H7 (cell line): ENCODE measurements at regions not wholly inside any gene's neighbourhood (a gene's known extent, or its start where the extent isn't known, plus 50 kb on each side); places are given as distances from the start of the nearest gene placed in this dataset.

Experiments
- DNase-seq: peaks from one replicate; pipeline ENCODE4 v3.0.0; 2012
- H3K27me3 ChIP-seq: 2 replicates; pipeline ENCODE4 v1.6.0; 2011; ENCODE audit warnings: mild to moderate bottlenecking, low read length; ENCODE audit not compliant: control insufficient read depth, insufficient read depth
- H3K36me3 ChIP-seq: replicated peaks from 2 replicates; pipeline ENCODE4 v1.5.1; 2011; ENCODE audit warnings: low read length; ENCODE audit not compliant: control insufficient read depth, insufficient read depth
- H3K4me3 ChIP-seq: 2 replicates; pipeline ENCODE4 v1.5.1; 2011; ENCODE audit warnings: low read depth, mild to moderate bottlenecking, control low read depth, low read length, moderate library complexity; ENCODE audit not compliant: insufficient read depth

- DNase-seq, result no peak
- H3K36me3 ChIP-seq, result no peaks in the 10 kb centered on the region
- no peak overlapping the region for H3K4me3 ChIP-seq
- H3K27me3 ChIP-seq, result no peaks in the 10 kb centered on the region
Observed at GRCh38 chr2:13040043-13040442, 323.3 kb downstream of the TRIB2 start.

- Histone ChIP-seq H3K36me3 (no peaks in the 10 kb centered on the region), H3K4me3 (no peak overlapping the region), H3K27me3 (no peaks in the 10 kb centered on the region)
- DNase-seq, result no peak
Observed at GRCh38 chr2:13046557-13047165, 329.9 kb downstream of the TRIB2 start.

GRCh38 chr2:13050764-13051163 lies 334.0 kb downstream of the TRIB2 start:
- no peak for DNase-seq
- Histone ChIP-seq H3K27me3 (no peaks in the 10 kb centered on the region), H3K36me3 (no peaks in the 10 kb centered on the region), H3K4me3 (no peak overlapping the region)

DNA sequence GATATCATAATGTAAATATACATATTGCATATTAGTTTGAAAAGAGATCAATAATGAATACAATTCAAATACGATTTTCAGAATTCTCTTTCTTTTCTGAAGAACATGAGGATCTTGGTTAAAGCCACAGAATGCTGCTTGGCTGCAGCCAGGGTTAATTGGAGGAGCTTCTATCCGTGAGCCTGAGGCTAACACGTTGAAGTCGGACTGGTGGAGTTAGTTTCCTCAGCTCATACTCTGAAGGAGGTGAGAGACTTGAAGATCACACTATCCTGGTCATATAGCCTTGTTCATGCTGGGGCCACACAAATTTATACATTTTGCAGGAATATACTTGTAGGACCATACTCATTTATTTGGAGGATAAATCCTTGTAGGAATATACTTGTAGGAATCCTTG lies 335.8 kb downstream of the TRIB2 start:
- H3K4me3 ChIP-seq, result no peak overlapping the region
- DNase-seq, result no peak
- no peaks in the 10 kb centered on the region for H3K36me3 ChIP-seq
- no peaks in the 10 kb centered on the region for H3K27me3 ChIP-seq

DNA sequence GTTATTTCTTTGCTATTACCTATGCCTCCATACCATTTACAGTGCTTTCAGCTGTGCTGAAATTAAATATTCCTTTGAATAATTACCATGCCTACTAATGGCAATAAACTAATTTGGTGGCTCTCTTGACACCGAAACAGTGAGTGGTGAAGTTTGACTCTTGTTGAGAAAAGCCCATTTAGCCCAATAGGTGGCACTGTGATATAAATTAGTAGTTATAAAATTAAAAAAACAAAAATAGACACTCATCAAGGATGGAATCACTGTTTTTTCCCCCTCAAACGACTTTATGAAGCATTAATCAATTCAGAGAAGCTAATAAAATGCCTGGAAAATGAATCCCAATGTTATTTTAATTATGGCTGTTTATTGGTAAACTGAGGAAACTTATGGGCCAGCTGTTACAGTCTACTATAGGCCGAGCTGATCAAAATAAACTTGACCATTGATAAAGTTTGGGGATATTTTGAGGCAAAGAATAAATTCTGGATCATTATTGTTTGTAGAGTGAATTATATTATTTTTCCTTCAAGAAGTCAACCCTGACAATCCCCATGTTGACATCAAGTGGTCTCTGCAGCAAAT lies 339.6 kb downstream of the TRIB2 start:
- Histone ChIP-seq H3K36me3 (no peaks in the 10 kb centered on the region), H3K4me3 (no peak overlapping the region), H3K27me3 (no peaks in the 10 kb centered on the region)
- no peak for DNase-seq

- no peak for DNase-seq
- no peak overlapping the region for H3K4me3 ChIP-seq
- no peaks in the 10 kb centered on the region for H3K36me3 ChIP-seq
- H3K27me3 ChIP-seq, result no peaks in the 10 kb centered on the region
Observed at GRCh38 chr2:13057671-13058070, 340.9 kb downstream of the TRIB2 start.

- no peak for DNase-seq
- Histone ChIP-seq H3K36me3 (no peaks in the 10 kb centered on the region), H3K27me3 (no peaks in the 10 kb centered on the region), H3K4me3 (no peak overlapping the region)
Observed at GRCh38 chr2:13066676-13067075, 349.9 kb downstream of the TRIB2 start.

DNA sequence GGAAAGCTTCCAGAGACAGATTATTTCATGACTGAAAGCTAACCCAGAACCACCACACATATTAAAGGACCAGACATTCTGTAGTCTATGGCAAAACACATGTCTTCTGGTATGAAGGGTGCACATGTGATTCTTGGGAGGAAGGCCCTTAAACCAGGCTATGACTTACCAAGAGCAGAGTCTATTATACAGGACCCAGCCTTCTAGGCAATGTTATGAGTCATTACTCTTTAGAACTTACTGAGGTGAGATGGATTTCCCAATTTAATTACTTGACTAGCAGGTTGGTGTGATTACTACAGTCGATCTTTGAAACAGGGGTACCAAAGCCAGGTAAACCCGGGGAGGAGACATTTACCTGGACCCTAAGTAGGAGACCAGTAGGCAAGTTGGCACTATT lies 350.8 kb downstream of the TRIB2 start:
- H3K36me3 ChIP-seq, result no peaks in the 10 kb centered on the region
- no peak for DNase-seq
- no peaks in the 10 kb centered on the region for H3K27me3 ChIP-seq
- H3K4me3 ChIP-seq, result no peak overlapping the region

GRCh38 chr2:13089971-13090370 lies 373.2 kb downstream of the TRIB2 start:
- H3K27me3 ChIP-seq, result no peaks in the 10 kb centered on the region
- no peaks in the 10 kb centered on the region for H3K36me3 ChIP-seq
- no peak for DNase-seq
- no peak overlapping the region for H3K4me3 ChIP-seq

- Histone ChIP-seq H3K27me3 (no peaks in the 10 kb centered on the region), H3K4me3 (no peak overlapping the region), H3K36me3 (no peaks in the 10 kb centered on the region)
- DNase-seq, result no peak
Observed at GRCh38 chr2:13091455-13091854, 374.7 kb downstream of the TRIB2 start.

- no peak for DNase-seq
- no peaks in the 10 kb centered on the region for H3K36me3 ChIP-seq
- H3K27me3 ChIP-seq, result no peaks in the 10 kb centered on the region
- no peak overlapping the region for H3K4me3 ChIP-seq
Observed at GRCh38 chr2:13091861-13092378, 375.2 kb downstream of the TRIB2 start.

GRCh38 chr2:13093416-13093991 lies 376.8 kb downstream of the TRIB2 start:
- DNase-seq, result no peak
- H3K27me3 ChIP-seq, result no peaks in the 10 kb centered on the region
- no peaks in the 10 kb centered on the region for H3K36me3 ChIP-seq
- no peak overlapping the region for H3K4me3 ChIP-seq

GRCh38 chr2:13102397-13103063 lies 385.8 kb downstream of the TRIB2 start:
- DNase-seq, result no peak
- Histone ChIP-seq H3K27me3 (no peaks in the 10 kb centered on the region), H3K36me3 (no peaks in the 10 kb centered on the region), H3K4me3 (no peak overlapping the region)

- no peak for DNase-seq
- no peaks in the 10 kb centered on the region for H3K27me3 ChIP-seq
- H3K36me3 ChIP-seq, result no peaks in the 10 kb centered on the region
Observed at GRCh38 chr2:13103151-13103550, 386.4 kb downstream of the TRIB2 start.

More at GRCh38 chr2:13103151-13103550, 386.4 kb downstream of the TRIB2 start:
- H3K4me3 ChIP-seq, result no peak overlapping the region
